AG09309 (cell line): ENCODE measurements at regions not wholly inside any gene's neighbourhood (a gene's known extent, or its start where the extent isn't known, plus 50 kb on each side); places are given as distances from the start of the nearest gene placed in this dataset.

Experiments used
- DNase-seq: peaks from one replicate; pipeline ENCODE4 v3.0.0-alpha.2; 2010; ENCODE audit warnings: low read depth
- H3K4me3 ChIP-seq: 2 replicates; pipeline ENCODE4 v1.5.1; 2011; ENCODE audit warnings: mild to moderate bottlenecking, low read depth, low read length, moderate library complexity; ENCODE audit not compliant: control insufficient read depth
- CTCF ChIP-seq: IDR thresholded peaks from 2 replicates; pipeline ENCODE4 v1.5.1; 2011; ENCODE audit warnings: mild to moderate bottlenecking, low read depth, low read length, inconsistent platforms; ENCODE audit not compliant: insufficient read depth, control insufficient read depth; ENCODE audit errors: missing control alignments

DNA sequence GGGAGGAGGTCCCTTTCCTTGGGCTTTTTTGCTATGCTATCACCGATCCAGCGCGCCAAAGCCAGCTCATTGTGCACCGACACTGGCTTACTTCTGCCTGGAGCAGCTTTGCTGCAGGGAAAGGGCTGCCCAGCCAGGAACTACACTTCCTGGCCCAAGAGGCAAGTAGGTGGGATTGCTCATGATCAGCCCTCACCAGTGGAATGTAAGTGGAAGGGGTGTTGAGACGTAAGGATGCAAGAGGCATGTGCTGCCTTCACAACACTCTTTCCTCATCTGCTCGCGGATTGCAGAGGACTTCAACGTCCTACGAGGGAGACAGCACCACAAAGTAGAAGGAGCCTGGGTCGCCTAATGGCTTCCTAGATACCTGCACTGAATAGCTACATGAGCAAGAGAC is 104.3 kb upstream of the FOXF1 start:
- TF ChIP-seq CTCF = no peak
- no peak for DNase-seq
- no peak overlapping the region for H3K4me3 ChIP-seq

- no peak for DNase-seq
- no peak for TF ChIP-seq CTCF
- no peak overlapping the region for H3K4me3 ChIP-seq
Observed at GRCh38 chr16:86408685-86409084, 101.6 kb upstream of the FOXF1 start.

DNA sequence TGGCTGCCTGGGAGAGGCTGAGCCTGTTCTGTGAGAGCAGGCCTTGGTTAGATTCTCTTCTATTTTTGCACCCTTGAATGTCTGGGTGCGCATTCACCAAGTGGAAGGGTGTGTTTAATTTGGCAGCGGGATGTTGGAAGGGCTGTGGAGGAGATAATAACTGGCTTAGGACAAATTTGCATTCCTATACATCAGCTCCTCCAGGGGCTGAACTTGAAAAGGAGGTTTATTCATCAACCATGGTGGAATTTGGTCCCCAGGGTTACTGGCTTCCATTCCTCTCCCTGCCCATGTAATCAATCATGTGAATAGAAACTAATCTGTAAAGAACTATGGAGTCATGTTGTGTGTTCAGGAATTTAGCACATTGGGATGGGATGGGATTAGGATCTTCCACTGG is 100.2 kb upstream of the FOXF1 start:
- H3K4me3 ChIP-seq = no peak overlapping the region
- no peak for TF ChIP-seq CTCF
- DNase-seq = no peak

DNA sequence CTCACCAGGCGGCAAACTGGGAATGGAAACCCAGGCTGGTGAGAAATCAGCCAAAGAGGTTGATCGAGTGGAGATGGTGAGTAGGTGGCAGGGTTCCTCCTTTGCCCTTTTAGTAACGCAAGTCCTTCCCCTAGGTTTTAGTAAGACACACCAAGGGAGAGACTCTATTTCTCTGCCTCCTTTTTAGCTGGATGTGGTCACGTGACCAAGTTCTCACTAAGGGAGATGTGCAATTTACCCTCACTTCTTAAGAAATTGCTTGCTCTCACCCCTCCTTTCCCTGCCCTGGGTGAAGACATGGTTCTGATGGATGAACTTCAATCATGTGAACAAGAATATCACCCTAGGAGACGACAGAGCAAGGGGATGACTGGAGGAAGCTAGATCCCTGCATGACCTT is 99.8 kb upstream of the FOXF1 start:
- H3K4me3 ChIP-seq = no peak overlapping the region
- TF ChIP-seq CTCF = no peak
- DNase-seq = no peak

GRCh38 chr16:86411897-86412296 is 98.4 kb upstream of the FOXF1 start:
- no peak for TF ChIP-seq CTCF
- no peak for DNase-seq
- H3K4me3 ChIP-seq = no peak overlapping the region

DNA sequence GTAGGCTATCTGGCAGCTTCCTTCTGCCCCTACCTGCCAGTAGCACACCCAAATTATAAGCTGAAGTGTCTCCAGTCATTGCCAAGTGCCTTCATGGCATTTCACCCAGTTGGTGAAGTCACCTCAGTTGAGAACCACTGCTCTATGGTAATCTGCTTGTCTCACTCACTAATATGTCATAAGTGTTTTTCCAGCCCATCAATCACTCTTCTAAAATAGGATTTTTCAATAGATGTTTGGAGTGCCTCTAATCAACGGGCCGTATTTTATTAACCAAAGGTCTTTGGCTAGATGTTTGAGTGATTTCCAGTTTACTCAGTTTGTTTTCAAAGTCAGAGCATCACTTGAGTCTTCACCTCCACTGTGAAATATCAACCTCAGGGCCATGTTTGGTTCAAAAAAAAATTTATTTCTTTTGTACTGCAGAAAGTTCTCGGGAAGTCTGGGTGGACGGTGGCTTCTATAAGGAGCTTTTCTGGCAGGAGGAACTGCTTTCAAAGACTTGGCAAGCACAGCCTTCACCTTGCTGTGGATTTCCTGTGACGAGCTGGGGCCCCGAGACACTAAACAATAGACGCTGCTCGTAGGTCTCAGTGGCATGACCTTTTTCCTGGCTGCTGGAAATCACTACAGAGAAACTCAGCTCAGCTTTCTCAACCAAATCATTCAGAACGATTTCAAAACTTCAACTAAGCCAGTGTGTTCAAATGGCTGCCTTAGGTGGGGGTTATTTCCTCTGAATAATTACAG is 95.2 kb upstream of the FOXF1 start:
- H3K4me3 ChIP-seq = no peak overlapping the region
- DNase-seq = no peak
- no peak for TF ChIP-seq CTCF

GRCh38 chr16:86418981-86419380 is 91.3 kb upstream of the FOXF1 start:
- DNase-seq = no peak
- TF ChIP-seq CTCF = no peak
- H3K4me3 ChIP-seq = no peak overlapping the region
